GM21717 (cell line): ENCODE measurements at regions not wholly inside any gene's neighbourhood (a gene's known extent, or its start where the extent isn't known, plus 50 kb on each side); places are given as distances from the start of the nearest gene placed in this dataset.
"Not testable (repeated sequence)": the region's sequence is repeated elsewhere in the genome, so short reads cannot be mapped to it uniquely, and the experiment has no call there.

ENCODE experiments used
- ATAC-seq: cut with Tn5 transposase; IDR thresholded peaks from one replicate; pipeline ENCODE4 v1.9.1; 2021; ENCODE audit warnings: mild to moderate bottlenecking, moderate library complexity; ENCODE audit not compliant: unreplicated experiment

GRCh38 chrX:39487166-39487968, 610.4 kb downstream of the BCOR start:
- ATAC-seq = no peak

- ATAC-seq = no peak
Measured at GRCh38 chrX:39487969-39488330, 609.8 kb downstream of the BCOR start.

- peak; percentile 58 for ATAC-seq
Measured at GRCh38 chrX:39491548-39492297, 606.0 kb downstream of the BCOR start.

GRCh38 chrX:39492497-39493162, 605.1 kb downstream of the BCOR start:
- no peak for ATAC-seq

- no peak for ATAC-seq
Measured at GRCh38 chrX:39493168-39493567, 604.6 kb downstream of the BCOR start.

- not testable (repeated sequence) for ATAC-seq
Measured at GRCh38 chrX:39497117-39497516, 600.6 kb downstream of the BCOR start.

GRCh38 chrX:39497702-39498265, 600.0 kb downstream of the BCOR start:
- ATAC-seq = no peak

GRCh38 chrX:39499996-39500395, 597.8 kb downstream of the BCOR start:
- ATAC-seq = no peak

- no peak for ATAC-seq
Measured at GRCh38 chrX:39501822-39502221, 595.9 kb downstream of the BCOR start.

- no peak for ATAC-seq
Measured at GRCh38 chrX:39502486-39502885, 595.3 kb downstream of the BCOR start.

GRCh38 chrX:39504227-39504626, 593.5 kb downstream of the BCOR start:
- no peak for ATAC-seq

- ATAC-seq = no peak
Measured at GRCh38 chrX:39504850-39505259, 592.9 kb downstream of the BCOR start.

GRCh38 chrX:39506131-39506530, 591.6 kb downstream of the BCOR start:
- no peak for ATAC-seq

- ATAC-seq = no peak
Measured at GRCh38 chrX:39507034-39507433, 590.7 kb downstream of the BCOR start.

- no peak for ATAC-seq
Measured at GRCh38 chrX:39507617-39508299, 590.0 kb downstream of the BCOR start.

- ATAC-seq = no peak
Measured at GRCh38 chrX:39508300-39508692, 589.5 kb downstream of the BCOR start.

GRCh38 chrX:39509157-39509556, 588.6 kb downstream of the BCOR start:
- ATAC-seq = no peak

GRCh38 chrX:39513836-39514235, 583.9 kb downstream of the BCOR start:
- no peak for ATAC-seq

GRCh38 chrX:39514801-39515200, 583.0 kb downstream of the BCOR start:
- ATAC-seq = no peak

- no peak for ATAC-seq
Measured at GRCh38 chrX:39516427-39516841, 581.3 kb downstream of the BCOR start.

GRCh38 chrX:39518476-39519029, 579.2 kb downstream of the BCOR start:
- ATAC-seq = no peak
